ENCODE measurements at regions not wholly inside any gene's neighbourhood (a gene's known extent, or its start where the extent isn't known, plus 50 kb on each side); places are given as distances from the start of the nearest gene placed in this dataset.

DNA sequence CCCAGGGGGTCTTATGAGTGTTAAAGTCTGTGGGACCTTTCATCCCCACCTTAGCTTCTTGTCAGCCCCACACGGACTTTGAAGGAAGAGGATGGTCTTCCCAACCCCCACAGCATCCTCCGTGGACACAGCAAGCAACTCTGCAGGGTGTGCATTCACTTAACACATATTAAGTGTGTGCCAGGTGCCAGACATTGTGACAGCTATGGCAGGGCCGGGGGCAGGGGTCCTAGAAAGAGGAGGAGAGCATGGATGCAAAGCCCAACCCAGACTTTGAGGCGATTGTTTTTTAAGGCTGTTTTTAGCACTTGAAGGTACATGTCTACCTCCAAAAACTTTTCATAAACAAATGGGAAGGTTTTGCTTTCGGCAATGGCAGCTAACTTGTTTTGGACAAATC lies 121.6 kb upstream of the KCNG1 start (continued):
- TF ChIP-seq RAD51 (IDR thresholded peaks at IDR 0.05; ENCODE audit: borderline replicate concordance, low read depth) (no peak), ZFPM2 (CRISPR knock-in tag; IDR thresholded peaks at IDR 0.05) (no peak), CBX8 (IDR thresholded peaks at IDR 0.05; ENCODE audit: borderline replicate concordance, extremely low read depth, low read depth, low read length, poor library complexity, severe bottlenecking) (no peak), PHB2 (IDR thresholded peaks at IDR 0.05; ENCODE audit: low read depth) (no peak), ZNF23 (CRISPR knock-in tag; IDR thresholded peaks at IDR 0.05) (no peak)

DNA sequence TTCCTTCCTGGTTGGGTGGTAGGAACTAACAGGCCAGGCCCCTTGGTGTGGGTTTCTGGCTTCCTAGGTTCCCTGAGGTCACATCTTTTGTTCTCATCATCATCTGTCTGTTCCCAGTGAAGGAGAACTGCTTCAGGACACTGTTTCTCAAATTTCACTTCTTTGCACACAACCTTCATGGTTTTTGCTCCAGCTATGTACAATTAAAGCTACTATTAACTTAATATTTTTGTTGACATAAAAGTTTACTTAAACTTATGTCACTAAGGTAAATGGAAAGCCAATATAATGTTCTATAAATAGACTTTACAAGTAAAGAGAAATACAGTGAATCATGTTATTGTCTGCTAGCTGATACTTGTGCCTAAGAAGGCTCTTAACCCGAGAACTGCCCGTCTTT lies 120.7 kb upstream of the KCNG1 start:
- peaks cover 18 to 23% of the 10 kb centered on the region in 2 experiments; a peak in 4 of 5 replicates for H3K27me3 ChIP-seq (ENCODE audit: control insufficient read depth in 2 of 2, insufficient read depth in 2 of 2, low read length in 2 of 2)
- ChIA-PET POLR2A (no interaction called here), CTCF (ENCODE audit: low intra/inter-chr PET ratio) (no interaction called here)
- in situ Hi-C loops (cut with MboI), result no loop called here
- no peaks in the 10 kb centered on the region for H3K36me3 ChIP-seq (ENCODE audit: control insufficient read depth, insufficient read depth, low read length)
- DNase-seq (ENCODE audit: extremely low read depth in 1 of 4, low spot score in 3 of 4) (no peak), ATAC-seq (no peak), FAIRE-seq (no peak)
- H3K9ac ChIP-seq (ENCODE audit: insufficient read depth in 1 of 2, low read depth in 2 of 2, low read length in 2 of 2), result no peak overlapping the region
- no peak overlapping the region for H3K4me3 ChIP-seq
- H3K4me1 ChIP-seq (replicated peaks in 1 of 2; ENCODE audit: control insufficient read depth in 2 of 2, insufficient read depth in 2 of 2, low read length in 2 of 2), result no peaks in the 10 kb centered on the region
- no peaks in the 10 kb centered on the region for H3K79me2 ChIP-seq (ENCODE audit: control insufficient read depth, insufficient read depth, low read length)
- 0% methylated on average over 2 of the region's 2 CpGs for WGBS (ENCODE audit: insufficient coverage, low coverage, missing lambda C conversion rate)
- TF ChIP-seq GABPA (tag; conservative IDR thresholded peaks at IDR 0.05; ENCODE audit: low read depth) (no peak), BRD9 (IDR thresholded peaks at IDR 0.05; ENCODE audit: low read depth, partially characterized antibody) (no peak), PHTF2 (CRISPR knock-in tag; IDR thresholded peaks at IDR 0.05) (no peak), RNF2 (IDR thresholded peaks at IDR 0.05) (no peak), EWSR1 (IDR thresholded peaks at IDR 0.05; ENCODE audit: borderline replicate concordance, low read depth, partially characterized antibody) (no peak), SAP30 (IDR thresholded peaks at IDR 0.05; ENCODE audit: borderline replicate concordance, insufficient read depth, low read depth, low read length, poor library complexity, severe bottlenecking) (no peak), YY1 (IDR thresholded peaks at IDR 0.05; ENCODE audit: borderline replicate concordance in 1 of 3, control insufficient read depth in 1 of 3, extremely low read depth in 1 of 3, insufficient read depth in 3 of 3, insufficient read length in 1 of 3, insufficient replicate concordance in 2 of 3, low read depth in 1 of 3, low read length in 2 of 3) (no peak), SETDB1 (IDR thresholded peaks at IDR 0.05; ENCODE audit: low read length) (no peak), SRSF7 (optimal IDR thresholded peaks at IDR 0.05; ENCODE audit: low read depth, low read length) (no peak), ZNF282 (CRISPR knock-in tag; IDR thresholded peaks at IDR 0.05) (no peak), HIVEP1 (CRISPR knock-in tag; IDR thresholded peaks at IDR 0.05) (no peak), TCF7L2 (IDR thresholded peaks at IDR 0.05; ENCODE audit: low read depth, low read length) (no peak)
- TF ChIP-seq, protein P1, sequence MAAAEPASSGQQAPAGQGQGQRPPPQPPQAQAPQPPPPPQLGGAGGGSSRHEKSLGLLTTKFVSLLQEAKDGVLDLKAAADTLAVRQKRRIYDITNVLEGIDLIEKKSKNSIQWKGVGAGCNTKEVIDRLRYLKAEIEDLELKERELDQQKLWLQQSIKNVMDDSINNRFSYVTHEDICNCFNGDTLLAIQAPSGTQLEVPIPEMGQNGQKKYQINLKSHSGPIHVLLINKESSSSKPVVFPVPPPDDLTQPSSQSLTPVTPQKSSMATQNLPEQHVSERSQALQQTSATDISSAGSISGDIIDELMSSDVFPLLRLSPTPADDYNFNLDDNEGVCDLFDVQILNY (CRISPR knock-in tag; IDR thresholded peaks at IDR 0.05), result no peak
- TF ChIP-seq, protein P2, sequence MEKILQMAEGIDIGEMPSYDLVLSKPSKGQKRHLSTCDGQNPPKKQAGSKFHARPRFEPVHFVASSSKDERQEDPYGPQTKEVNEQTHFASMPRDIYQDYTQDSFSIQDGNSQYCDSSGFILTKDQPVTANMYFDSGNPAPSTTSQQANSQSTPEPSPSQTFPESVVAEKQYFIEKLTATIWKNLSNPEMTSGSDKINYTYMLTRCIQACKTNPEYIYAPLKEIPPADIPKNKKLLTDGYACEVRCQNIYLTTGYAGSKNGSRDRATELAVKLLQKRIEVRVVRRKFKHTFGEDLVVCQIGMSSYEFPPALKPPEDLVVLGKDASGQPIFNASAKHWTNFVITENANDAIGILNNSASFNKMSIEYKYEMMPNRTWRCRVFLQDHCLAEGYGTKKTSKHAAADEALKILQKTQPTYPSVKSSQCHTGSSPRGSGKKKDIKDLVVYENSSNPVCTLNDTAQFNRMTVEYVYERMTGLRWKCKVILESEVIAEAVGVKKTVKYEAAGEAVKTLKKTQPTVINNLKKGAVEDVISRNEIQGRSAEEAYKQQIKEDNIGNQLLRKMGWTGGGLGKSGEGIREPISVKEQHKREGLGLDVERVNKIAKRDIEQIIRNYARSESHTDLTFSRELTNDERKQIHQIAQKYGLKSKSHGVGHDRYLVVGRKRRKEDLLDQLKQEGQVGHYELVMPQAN (IDR thresholded peaks at IDR 0.05; ENCODE audit: borderline replicate concordance), result no peak
- H3K9me3 ChIP-seq (replicated peaks; ENCODE audit: control insufficient read depth, insufficient read depth, low read depth, low read length), result no peaks in the 10 kb centered on the region
- BruUV-seq (replicated peaks), result no TSS peak
- no peak overlapping the region for H2AFZ ChIP-seq (ENCODE audit: low read depth, low read length)
- H3K27ac ChIP-seq (ENCODE audit: extremely low read depth, low read depth, low read length), result no peak overlapping the region
- H3K4me2 ChIP-seq (ENCODE audit: insufficient read depth, low read length), result no peak overlapping the region
- H3K9me1 ChIP-seq (ENCODE audit: control insufficient read depth, insufficient read depth, low read length), result no peaks in the 10 kb centered on the region
- no peaks in the 10 kb centered on the region for H4K20me1 ChIP-seq (replicated peaks; ENCODE audit: control insufficient read depth, insufficient read depth, low read length)
- intact Hi-C loops (cut with micrococcal nuclease), result no loop called here

Data from K562 (cell line).